ENCODE measurements at regions not wholly inside any gene's neighbourhood (a gene's known extent, or its start where the extent isn't known, plus 50 kb on each side); places are given as distances from the start of the nearest gene placed in this dataset.

- H3K4me3 ChIP-seq (replicated peaks in 1 of 2; ENCODE audit: low read depth in 2 of 2, low read length in 2 of 2) = no peak overlapping the region
- TF ChIP-seq CTCF (IDR thresholded peaks at IDR 0.05; ENCODE audit: low read depth, low read length) = no peak
- peak in 1 of 2 donors; percentile 48 for DNase-seq (ENCODE audit: low read depth in 2 of 2)
These were observed 73.3 kb downstream of the SNRPE start for GRCh38 chr1:203934651-203935050.

- H3K4me3 ChIP-seq (replicated peaks in 1 of 2; ENCODE audit: low read depth in 2 of 2, low read length in 2 of 2) = no peak overlapping the region
- no peak for DNase-seq (ENCODE audit: low read depth in 2 of 2)
- TF ChIP-seq CTCF (IDR thresholded peaks at IDR 0.05; ENCODE audit: low read depth, low read length) = no peak
These were observed 73.9 kb downstream of the SNRPE start for GRCh38 chr1:203935321-203935720.

- no peak overlapping the region for H3K4me3 ChIP-seq (replicated peaks in 1 of 2; ENCODE audit: low read depth in 2 of 2, low read length in 2 of 2)
- DNase-seq (ENCODE audit: low read depth in 2 of 2) = no peak
- no peak for TF ChIP-seq CTCF (IDR thresholded peaks at IDR 0.05; ENCODE audit: low read depth, low read length)
These were observed 76.4 kb downstream of the SNRPE start for GRCh38 chr1:203937678-203938330.

GRCh38 chr1:203944651-203945404 is 83.4 kb downstream of the SNRPE start:
- TF ChIP-seq CTCF (IDR thresholded peaks at IDR 0.05; ENCODE audit: low read depth, low read length) = no peak
- H3K4me3 ChIP-seq (replicated peaks in 1 of 2; ENCODE audit: low read depth in 2 of 2, low read length in 2 of 2) = no peak overlapping the region
- no peak for DNase-seq (ENCODE audit: low read depth in 2 of 2)

GRCh38 chr1:203954293-203954692 is 92.9 kb downstream of the SNRPE start:
- DNase-seq (ENCODE audit: low read depth in 2 of 2) = no peak
- no peak overlapping the region for H3K4me3 ChIP-seq (replicated peaks in 1 of 2; ENCODE audit: low read depth in 2 of 2, low read length in 2 of 2)
- TF ChIP-seq CTCF (IDR thresholded peaks at IDR 0.05; ENCODE audit: low read depth, low read length) = no peak

GRCh38 chr1:203954788-203955552 is 93.6 kb downstream of the SNRPE start:
- no peak overlapping the region for H3K4me3 ChIP-seq (replicated peaks in 1 of 2; ENCODE audit: low read depth in 2 of 2, low read length in 2 of 2)
- peak in 1 of 2 donors; percentile 15 for DNase-seq (ENCODE audit: low read depth in 2 of 2)
- TF ChIP-seq CTCF (IDR thresholded peaks at IDR 0.05; ENCODE audit: low read depth, low read length) = no peak

Measured in cardiac fibroblast (primary cell).